ENCODE measurements at regions not wholly inside any gene's neighbourhood (a gene's known extent, or its start where the extent isn't known, plus 50 kb on each side); places are given as distances from the start of the nearest gene placed in this dataset.
"Not testable (repeated sequence)": the region's sequence is repeated elsewhere in the genome, so short reads cannot be mapped to it uniquely, and the experiment has no call there.

- TF ChIP-seq CTCF, POLR2A, EP300, POLR2AphosphoS5 (IDR thresholded peaks at IDR 0.05): not testable (repeated sequence)
These were observed 203.9 kb downstream of the NPIPB11 start for GRCh38 chr16:29202642-29203041.

All from suprapubic skin (tissue), 4 donors.